PC-9 (cell line): ENCODE measurements at regions not wholly inside any gene's neighbourhood (a gene's known extent, or its start where the extent isn't known, plus 50 kb on each side); places are given as distances from the start of the nearest gene placed in this dataset.

Experiments used
- EZH2 ChIP-seq: fragments of 200-600 bp; sonication (generic); IDR thresholded peaks from 2 replicates; pipeline ENCODE4 v1.8.0; 2017; ENCODE audit warnings: antibody characterized with exemption, low read depth
- TF ChIP-seq, protein P1 (sequence below): fragments of 200-600 bp; sonication (generic); conservative IDR thresholded peaks from 2 replicates; pipeline ENCODE4 v1.6.1; 2017; ENCODE audit warnings: mixed run types, antibody characterized with exemption, mild to moderate bottlenecking, moderate library complexity

DNA sequence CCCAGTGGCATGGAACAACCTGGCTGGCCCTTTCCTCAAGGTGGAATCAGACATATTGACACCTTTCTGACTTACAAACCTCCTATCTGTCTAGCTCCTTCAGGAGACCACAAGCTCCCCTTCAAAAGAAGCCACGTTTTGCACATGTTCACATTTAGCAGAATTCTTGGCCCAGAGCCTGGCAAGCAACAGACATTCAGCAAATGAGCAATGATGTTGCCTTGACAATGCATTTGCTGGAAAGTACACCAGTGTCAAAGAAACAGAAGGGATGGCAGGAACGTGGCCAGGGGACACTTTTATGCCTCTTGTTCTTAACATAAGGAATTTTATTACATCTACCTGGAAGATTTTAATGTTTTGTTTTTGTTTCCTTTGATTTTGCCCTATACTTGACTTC lies 85.5 kb upstream of the FGF14 start:
- TF ChIP-seq, protein P1, sequence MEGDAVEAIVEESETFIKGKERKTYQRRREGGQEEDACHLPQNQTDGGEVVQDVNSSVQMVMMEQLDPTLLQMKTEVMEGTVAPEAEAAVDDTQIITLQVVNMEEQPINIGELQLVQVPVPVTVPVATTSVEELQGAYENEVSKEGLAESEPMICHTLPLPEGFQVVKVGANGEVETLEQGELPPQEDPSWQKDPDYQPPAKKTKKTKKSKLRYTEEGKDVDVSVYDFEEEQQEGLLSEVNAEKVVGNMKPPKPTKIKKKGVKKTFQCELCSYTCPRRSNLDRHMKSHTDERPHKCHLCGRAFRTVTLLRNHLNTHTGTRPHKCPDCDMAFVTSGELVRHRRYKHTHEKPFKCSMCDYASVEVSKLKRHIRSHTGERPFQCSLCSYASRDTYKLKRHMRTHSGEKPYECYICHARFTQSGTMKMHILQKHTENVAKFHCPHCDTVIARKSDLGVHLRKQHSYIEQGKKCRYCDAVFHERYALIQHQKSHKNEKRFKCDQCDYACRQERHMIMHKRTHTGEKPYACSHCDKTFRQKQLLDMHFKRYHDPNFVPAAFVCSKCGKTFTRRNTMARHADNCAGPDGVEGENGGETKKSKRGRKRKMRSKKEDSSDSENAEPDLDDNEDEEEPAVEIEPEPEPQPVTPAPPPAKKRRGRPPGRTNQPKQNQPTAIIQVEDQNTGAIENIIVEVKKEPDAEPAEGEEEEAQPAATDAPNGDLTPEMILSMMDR: no peak
- TF ChIP-seq EZH2: no peak
